ENCODE measurements at regions not wholly inside any gene's neighbourhood (a gene's known extent, or its start where the extent isn't known, plus 50 kb on each side); places are given as distances from the start of the nearest gene placed in this dataset.

DNA sequence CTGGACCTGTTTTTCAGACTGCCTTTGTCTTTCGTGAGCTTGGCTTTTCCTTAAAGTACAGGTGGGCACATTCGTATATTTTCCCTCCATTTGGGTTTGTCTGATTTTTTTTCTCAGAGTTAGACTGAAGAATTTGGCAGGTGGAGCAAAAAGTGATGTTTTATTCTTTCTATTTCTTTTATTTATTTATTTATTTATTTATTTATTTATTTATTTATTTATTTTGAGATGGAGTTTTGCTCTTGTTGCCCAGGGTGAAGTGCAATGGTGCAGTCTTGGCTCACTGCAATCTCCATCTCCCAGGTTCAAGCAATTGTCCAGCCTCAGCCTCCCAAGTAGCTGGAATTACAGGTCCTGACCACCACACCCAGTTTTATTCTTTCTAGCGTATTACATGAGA is 1805.1 kb upstream of the WWC1 start:
- in situ Hi-C loops (cut with HindIII; ENCODE audit: low sequenced_read_pairs) = no loop called here

DNA sequence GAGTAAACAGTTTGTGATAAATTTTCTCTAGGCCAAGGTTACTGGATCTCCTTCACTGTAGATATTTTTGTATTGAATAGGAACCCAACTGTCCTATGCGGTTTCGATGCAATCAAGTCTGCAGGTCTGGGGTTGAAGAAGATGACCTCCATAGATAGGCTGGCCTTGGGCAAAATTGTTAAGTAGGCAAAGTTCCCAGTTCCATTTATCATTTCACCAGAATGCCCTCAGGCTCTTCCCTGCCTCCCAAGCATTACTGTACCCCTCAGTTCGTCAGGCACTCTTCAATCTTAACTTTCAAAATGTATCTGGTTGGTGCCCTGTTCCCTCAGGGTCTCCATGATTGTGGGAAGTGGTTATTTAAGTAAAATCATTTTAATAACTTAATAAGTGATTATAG is 1802.9 kb upstream of the WWC1 start:
- in situ Hi-C loops (cut with HindIII; ENCODE audit: low sequenced_read_pairs) = no loop called here

DNA sequence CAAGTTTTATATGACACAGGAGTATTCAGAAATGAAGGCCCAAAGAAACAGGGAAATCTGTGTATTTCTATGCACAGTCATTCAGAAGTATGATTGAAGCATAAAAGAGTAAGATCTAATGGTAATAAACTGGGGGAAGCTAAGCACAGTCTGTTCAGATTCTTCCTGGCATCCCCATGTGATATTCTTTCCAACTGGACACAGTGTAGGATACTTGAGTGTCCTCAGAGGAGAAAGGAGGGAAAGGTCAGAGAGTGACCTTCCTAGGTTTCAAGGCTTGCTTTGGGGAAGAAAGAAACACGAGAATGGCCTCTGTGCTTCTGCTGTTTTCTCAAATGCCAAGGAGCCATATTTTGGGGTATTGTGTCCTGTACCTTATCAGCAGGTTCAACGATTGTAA is 1798.4 kb upstream of the WWC1 start:
- in situ Hi-C loops (cut with HindIII; ENCODE audit: low sequenced_read_pairs) = no loop called here

- in situ Hi-C loops (cut with HindIII; ENCODE audit: low sequenced_read_pairs) = no loop called here
Measured at GRCh38 chr5:166493612-166494011, 1797.8 kb upstream of the WWC1 start.

DNA sequence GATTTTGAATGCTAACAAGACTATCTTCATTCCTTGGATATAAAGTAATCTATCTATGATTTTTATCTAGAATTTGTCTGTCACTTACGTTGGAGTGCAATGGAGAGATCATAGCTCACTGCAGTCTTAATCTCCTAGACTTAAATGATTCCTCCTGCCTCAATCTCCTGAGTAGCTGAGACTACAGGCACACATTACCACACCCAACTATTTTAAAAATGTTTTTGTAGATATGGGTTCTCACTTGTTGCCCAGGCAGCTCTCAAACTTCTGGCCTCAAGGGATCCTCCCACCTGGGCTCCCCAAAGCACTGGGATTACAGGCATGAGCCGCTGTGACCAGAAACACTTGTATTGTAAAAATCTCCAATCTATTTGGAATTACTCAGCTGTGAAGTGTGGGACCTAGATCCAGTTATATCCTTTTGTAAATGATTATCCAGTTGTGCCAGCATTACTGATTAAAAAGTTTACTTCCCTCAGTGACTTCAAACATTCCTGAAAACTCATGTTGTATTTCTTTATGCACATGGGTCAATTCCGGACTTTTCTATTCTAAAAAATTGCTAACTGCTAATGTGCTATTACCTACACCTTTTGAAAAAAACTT is 1793.8 kb upstream of the WWC1 start:
- in situ Hi-C loops (cut with HindIII; ENCODE audit: low sequenced_read_pairs) = no loop called here

DNA sequence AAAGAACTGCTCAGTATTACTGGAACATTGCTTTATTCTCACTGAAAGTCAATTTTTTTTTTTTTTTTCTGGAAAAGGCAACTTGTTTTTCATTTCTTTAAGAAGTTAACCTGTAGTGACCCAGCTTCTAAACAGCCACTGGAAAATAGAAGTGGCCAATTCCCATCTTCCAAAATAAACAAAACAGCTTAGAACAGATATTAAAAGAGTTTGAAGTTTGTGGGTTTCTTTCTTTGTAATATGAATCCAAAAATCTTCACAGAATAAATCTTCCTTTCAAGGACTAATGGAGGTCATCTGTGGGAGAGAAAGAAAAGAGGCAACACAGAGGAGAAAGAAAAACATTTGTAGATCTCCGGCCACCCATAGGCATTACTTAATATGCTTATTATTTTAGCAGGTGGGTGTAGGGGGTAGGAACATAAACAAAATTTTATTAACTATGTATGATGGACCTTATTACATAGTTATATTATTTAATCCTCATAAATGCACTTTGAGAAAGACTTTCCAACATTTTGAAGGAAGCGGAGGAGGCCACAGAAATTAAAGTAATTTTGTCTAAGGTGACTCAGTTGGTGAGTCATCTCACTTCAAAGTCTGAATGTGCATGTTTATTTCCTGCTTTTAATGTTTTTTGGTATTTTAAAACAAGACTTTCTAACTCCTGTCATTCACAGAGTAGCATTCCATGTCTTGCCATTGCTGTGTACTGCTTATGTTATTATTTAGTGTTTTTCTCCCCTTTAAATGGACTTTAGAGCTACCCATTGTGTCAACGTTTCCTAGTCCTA is 1791.8 kb upstream of the WWC1 start:
- in situ Hi-C loops (cut with HindIII; ENCODE audit: low sequenced_read_pairs) = no loop called here

GRCh38 chr5:166503506-166503905 is 1787.9 kb upstream of the WWC1 start:
- in situ Hi-C loops (cut with HindIII; ENCODE audit: low sequenced_read_pairs) = no loop called here

GRCh38 chr5:166505067-166505466 is 1786.4 kb upstream of the WWC1 start:
- in situ Hi-C loops (cut with HindIII; ENCODE audit: low sequenced_read_pairs) = no loop called here

DNA sequence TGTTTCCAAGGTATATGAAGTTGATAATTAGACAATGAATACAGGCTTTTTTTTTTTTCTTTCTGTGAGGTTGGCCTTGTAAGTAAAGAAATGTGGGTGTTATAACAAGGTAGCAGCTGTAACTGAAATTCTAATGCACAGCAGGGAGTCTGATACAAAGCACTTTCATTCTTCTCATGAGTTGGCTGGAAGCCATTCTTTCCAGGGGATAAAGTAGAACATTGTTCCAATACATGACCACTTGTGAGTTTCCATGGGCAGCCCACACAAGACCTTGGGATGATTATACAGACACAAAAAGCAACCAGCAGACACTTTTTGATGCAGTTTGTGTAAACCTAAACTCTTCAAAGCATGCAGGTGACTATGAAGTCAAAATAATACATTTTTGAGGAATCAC is 1785.9 kb upstream of the WWC1 start:
- in situ Hi-C loops (cut with HindIII; ENCODE audit: low sequenced_read_pairs) = no loop called here

DNA sequence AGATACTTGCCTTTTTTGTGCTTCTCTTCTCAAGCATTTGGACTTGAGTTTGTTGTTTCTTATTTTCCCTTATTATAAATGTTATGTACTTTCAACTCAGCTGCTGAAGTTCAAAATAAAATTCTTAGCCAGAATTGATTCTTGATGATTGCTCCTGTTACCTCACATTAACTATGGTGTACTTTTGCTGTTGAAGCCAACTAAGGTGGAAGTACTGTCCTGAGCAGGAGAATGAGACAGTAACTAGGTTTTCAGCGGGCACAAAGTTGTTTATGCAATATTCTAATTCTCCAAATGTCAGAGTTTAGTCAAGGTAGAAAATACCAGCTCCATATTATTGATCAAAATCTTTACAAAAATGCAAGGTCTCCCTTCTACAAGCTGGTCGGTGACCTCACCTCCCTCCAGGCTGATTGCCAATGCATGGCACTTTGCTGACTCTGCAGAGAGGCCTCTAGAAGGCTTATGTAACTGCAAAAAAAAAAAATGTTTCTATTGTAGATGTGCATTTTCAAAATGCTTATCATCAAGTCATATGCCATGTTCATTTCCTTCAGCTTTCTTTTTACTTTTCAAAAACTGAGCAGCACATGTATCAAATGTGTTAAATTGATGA is 1783.5 kb upstream of the WWC1 start:
- in situ Hi-C loops (cut with HindIII; ENCODE audit: low sequenced_read_pairs) = no loop called here

GRCh38 chr5:166509085-166509484 is 1782.4 kb upstream of the WWC1 start:
- in situ Hi-C loops (cut with HindIII; ENCODE audit: low sequenced_read_pairs) = no loop called here

DNA sequence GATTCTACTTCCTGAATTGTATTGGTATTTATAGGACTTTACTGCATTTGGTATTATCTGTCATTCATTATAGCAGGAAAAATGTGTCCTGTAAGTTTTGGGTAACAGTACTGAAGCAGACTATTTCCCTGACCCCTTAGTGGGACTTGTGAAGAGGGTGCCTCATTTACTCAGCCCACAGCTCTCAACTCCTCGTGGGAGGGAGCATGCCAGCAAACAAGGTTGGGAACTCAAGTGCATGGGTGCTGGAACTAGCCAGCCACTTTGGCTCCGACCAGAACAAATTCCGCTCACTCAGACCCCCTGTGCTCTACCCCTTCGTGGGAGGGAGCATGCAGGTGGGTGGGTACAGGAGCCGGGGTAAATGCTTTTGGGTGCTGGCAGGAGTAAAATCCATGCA is 1773.5 kb upstream of the WWC1 start:
- in situ Hi-C loops (cut with HindIII; ENCODE audit: low sequenced_read_pairs) = no loop called here

- in situ Hi-C loops (cut with HindIII; ENCODE audit: low sequenced_read_pairs) = no loop called here
Measured at GRCh38 chr5:166523206-166523605, 1768.2 kb upstream of the WWC1 start.

DNA sequence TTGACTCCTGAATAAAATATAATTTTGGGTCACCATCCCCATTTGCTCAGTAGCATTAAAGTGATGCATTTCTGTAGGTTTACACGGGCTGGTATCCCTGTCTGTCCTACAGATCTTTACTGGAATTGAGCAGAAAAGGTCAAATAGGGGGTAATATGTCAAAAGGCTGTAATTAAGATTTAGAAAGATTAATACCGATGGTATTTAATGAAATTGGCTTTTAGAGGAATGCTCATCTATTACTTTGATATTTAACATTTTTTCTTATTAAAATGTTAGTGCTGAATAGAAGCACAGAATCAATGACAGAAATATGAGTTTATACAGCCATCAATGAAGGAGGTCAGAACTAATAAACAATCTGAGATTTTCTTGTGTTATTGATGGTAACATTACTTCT is 1762.2 kb upstream of the WWC1 start:
- in situ Hi-C loops (cut with HindIII; ENCODE audit: low sequenced_read_pairs) = no loop called here

DNA sequence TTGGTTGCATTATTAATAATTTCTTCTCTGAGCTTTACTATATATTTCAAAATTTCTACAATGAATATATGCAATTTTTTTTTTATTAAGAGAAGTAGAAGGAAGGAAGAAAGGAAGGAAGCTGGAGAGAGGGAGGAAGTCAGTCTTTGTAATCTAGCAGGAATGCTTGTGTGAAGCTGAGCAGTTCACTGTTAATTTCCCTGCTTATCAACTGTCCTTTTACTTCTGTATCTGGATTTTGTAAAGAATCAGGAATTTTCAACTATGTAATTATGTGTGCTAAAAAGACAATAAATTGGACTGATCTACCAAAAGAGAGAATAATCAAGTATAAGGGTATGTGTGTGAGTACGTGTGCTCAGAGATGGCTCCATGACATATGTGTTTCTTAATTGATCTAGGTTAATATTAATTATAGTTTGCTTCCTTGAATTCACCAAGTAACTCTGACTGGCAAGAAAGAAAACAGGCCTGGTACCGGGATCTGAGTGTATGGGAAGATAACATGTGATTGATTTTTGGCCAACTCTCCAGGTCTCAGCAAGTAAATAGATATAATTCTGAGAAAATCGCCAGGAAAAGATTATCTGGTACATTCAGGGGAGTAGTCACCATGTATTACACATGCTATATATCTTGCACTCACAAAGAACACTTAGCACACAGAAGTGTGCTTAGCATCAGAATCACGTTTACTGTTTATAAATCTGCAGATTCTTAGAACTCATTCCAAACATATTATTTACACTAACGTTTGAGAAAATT is 1758.8 kb upstream of the WWC1 start:
- in situ Hi-C loops (cut with HindIII; ENCODE audit: low sequenced_read_pairs) = no loop called here

GRCh38 chr5:166535641-166536040 is 1755.8 kb upstream of the WWC1 start:
- in situ Hi-C loops (cut with HindIII; ENCODE audit: low sequenced_read_pairs) = no loop called here

DNA sequence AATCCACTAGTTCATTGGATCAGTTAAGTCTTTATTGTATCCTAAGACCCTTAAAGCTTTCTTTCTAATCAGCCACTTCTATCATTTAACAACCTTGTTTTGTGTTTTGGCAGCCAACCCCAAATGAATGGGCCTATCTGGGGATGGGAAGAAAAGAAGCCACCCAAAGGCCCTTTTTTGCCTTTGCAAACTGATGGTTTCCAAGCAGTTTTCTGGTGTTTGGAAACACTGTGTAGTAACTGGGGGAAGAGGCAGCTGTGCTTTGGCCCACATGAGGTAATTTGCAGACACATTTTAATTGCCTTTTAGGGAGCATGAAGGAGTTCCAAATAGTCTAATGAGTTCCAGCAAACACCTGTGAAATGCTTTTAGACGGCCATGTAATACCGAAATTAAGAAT is 1751.3 kb upstream of the WWC1 start:
- in situ Hi-C loops (cut with HindIII; ENCODE audit: low sequenced_read_pairs) = no loop called here

GRCh38 chr5:166551384-166551783 is 1740.1 kb upstream of the WWC1 start:
- in situ Hi-C loops (cut with HindIII; ENCODE audit: low sequenced_read_pairs) = no loop called here

DNA sequence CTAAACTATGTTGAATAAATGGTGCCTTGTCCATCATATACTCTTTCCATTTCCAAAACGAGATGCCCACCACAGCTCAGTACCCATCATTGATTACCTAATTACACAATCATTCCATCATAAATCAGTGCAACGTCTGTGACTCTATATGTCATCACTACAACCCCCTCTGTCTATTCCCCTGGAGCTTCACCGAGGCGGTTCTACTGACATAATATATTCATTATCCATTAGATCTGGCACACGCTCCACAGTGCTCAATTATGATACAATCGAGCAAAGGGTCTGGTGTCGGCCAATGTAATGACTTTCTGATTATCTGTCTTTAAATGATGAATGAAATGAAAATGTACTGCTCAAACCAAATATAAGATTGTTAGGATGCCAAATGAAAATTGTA is 1737.7 kb upstream of the WWC1 start:
- in situ Hi-C loops (cut with HindIII; ENCODE audit: low sequenced_read_pairs) = no loop called here

DNA sequence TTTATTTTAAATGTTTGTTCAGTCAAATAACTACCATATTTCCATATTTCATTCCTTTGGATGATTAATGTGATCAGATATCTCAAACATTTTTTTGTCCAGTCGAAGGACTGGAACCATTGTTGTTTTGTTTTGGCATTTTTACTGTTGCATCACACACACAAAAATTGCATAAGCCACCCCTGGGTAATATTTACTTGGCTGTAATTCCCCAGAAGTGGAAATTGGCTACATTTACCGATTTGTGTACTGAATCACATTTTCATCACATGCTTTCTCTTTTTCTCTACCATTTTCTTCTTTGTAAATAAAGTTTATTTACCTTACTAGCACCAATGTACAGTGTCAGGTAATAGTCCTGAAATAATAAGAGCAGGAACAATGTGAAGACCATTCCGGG is 1729.7 kb upstream of the WWC1 start:
- in situ Hi-C loops (cut with HindIII; ENCODE audit: low sequenced_read_pairs) = no loop called here

DNA sequence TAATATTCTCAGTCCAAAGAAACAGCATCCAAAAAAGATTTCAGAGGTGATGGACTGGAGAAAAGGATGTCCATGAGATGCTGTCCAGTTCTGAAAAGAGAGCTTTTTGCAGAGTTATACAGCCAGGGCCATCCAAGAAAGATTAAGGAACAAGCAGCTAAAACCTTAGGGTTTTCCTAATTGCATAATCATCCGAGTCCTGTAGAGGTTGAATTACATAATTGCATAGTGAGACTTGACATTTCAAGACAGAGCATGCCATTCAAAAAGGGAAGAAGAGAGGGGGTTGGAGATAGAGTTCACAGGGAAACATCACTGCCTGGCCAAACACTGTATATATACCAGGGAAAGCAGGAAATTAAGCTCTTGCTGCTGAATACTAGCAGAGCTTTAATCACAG is 1729.2 kb upstream of the WWC1 start:
- in situ Hi-C loops (cut with HindIII; ENCODE audit: low sequenced_read_pairs) = no loop called here

DNA sequence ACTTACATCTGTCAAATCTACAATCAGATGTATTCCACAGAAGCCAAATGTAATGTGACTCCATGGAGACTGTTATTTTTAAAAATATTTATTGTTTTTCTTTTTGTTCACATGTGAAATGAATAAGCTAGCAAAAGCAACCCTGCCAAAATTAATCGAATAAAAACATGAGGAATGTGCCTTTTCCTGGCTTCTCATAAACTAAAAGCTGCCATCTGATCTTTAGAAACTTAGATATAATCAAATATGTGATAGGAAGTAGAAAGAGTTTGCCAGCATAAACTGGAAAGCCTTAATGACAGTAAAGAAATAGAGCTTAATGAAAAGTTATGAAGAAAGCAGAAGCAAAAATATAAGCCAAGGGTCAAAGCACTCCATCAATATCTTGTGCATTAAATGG is 1724.7 kb upstream of the WWC1 start:
- in situ Hi-C loops (cut with HindIII; ENCODE audit: low sequenced_read_pairs) = no loop called here
